ENCODE measurements at regions not wholly inside any gene's neighbourhood (a gene's known extent, or its start where the extent isn't known, plus 50 kb on each side); places are given as distances from the start of the nearest gene placed in this dataset.

DNA sequence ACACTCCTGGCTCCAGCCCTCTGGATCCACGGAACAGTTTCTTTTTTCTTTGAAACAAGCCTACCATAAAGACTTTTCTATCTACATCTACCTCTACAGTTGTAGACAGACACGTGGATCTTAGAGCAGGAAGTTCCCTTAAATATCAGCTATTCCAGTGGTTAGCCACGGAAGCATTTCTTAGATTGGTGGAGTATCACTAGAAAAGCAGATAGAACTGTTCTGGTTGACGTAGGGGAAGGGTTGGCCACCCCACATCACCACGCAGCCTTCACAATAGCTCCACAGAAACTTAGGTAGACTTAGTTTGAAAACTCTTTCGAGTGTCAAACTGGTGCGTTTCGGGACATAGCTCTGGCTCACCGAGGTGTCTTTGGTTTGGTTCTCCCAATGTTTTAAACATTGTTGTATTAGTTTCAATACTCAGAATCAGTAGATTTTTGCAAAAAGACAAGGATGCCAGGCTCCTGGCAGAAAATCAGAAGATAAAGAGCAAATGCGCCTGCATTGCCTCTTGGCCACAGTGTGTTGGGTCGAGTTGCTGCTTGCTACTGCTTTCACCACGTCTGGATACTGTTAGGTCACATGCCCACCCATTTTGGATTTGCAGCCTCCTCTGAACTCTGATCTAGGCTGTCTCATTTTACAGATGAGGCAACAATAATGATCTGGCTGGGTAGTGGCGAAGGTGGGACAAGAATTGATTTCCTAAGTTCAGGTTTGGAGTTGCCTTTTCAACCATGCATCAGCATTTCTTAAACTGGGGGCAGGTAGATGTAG, 71.5 kb upstream of the DTNBP1 start:
- no peak for DNase-seq (ENCODE audit: low read depth)

DNA sequence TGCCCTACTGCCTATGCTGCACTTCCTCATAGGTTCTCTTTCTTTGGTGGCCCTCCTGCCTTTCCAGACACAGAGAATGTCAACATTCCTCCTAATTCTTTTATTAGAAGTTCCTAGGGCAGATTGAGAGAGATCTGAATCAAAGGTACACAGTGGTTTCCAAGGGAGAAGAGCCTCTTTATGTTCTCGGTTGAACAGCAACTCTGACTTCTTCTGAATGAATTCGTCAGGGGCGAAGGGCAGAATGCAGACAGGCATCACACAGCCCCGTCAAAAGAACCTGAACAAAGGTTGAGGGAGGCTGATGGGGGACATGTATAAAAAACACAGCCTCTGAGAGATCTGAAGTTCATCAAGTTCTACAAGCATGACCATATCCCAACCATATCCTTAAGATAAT, 68.1 kb upstream of the DTNBP1 start:
- no peak for DNase-seq (ENCODE audit: low read depth)

DNA sequence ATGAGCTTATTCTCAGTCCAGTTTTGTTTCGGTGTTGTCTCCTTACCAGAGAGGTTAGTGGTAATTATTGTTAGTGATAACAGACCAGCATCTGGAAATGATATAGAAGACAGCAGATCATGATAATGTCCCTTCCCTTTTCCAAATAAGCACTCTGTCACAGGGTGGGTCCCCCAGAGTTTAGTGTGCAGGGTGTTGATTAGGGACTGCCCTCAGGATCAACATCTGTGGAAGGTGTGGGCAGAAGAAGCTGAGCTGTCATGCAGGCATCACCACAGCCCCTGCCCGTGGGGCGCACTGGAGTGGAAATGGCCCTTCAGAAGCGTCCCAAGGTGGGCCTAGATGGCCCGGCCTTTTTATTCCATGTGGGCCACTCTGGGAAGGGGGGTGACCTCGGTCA, 67.6 kb upstream of the DTNBP1 start:
- no peak for DNase-seq (ENCODE audit: low read depth)

DNA sequence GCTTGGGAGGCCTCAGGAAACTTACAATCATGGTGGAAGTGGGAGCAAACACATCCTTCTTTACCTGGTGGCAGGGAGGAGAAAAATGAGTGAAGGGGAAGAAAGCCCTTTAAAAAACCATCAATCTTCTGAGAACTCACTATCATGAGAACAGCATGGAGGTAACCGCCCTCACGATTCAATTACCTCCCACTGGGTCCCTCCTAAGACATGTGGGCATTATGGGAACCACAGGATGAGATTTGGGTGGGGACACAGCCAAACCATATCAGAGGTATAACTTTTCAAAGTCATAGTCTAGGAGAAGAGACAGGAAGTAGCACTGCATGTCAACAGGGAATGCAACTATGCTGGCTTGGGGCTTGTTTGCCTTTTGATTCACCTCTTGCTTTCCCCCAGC, 59.9 kb upstream of the DTNBP1 start:
- DNase-seq (ENCODE audit: low read depth), result no peak

DNA sequence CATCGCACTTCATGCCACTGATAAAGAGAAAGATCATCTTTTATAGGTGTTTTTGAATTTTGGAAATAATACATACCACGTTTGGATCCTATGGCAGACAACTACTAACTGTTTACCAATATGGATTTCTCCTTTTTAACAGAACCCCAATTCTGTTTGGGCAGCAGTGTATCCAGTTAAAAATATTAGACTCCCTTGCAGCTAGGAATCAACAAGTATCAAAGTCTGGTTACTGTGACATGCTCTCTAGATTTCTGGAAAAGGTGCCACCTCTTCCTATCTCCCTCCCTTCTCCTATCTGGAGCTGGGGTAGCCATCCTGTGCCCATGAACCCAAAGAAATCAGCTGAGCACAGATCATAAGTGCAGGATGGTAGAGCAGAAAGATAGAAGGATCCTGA, 54.1 kb upstream of the DTNBP1 start:
- DNase-seq (ENCODE audit: low read depth), result no peak

DNA sequence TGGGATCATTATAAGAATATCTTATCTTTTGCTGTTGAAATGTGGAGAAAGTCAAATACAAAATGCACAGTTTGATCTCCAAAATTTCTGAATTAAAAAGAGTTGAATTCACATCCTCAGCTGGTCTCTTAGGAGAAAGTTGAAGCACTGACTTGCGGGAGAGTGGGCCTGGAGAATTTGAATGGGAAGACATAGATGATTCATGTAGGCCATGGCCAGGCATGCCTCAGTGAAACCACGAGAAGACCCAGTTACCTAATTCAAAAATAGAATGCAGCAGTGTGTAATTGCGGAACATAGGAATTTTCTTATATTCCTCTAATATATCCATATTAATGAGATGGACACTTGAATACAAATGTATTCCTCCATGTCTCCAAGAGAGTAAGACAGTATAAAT, 53.0 kb upstream of the DTNBP1 start:
- no peak for DNase-seq (ENCODE audit: low read depth)

DNA sequence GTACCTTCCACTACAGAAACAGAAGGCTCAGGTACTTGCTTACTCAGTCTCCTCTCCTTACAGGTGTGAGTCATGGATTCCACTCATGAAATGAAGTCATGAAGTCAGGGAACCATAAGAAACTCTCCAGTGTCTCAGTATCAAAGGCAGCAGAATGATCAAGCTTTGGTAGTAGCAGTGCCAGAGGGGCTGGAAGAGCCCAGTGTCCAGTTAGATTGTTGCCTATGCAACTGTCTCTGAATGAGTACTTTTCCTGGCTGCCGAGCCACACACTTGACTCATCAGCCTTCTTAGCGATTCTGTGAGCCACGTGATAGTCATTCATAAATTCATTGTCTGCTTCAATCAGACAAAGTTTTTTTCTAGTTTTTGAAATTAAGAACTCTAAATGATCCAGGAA, 52.2 kb upstream of the DTNBP1 start:
- DNase-seq (ENCODE audit: low read depth), result peak; percentile 51

DNA sequence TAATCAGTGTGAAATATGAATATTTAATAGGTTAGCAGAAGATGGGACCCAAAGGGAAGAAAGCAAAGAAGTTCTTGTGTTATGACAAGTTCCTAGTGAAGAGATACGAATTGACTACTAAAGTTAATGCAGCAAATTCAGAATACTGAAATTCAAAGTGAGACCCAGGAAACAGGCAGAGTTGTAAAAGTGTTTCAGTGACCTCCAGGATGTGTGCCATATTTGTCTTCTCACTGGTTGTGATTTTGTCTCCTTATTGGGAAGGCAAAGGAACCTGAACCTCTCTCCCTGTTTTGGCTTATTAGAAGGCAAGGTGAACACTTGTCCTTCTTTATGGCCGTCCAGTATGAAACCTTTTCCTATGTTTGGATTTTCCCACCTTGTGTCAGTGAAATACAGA, 51.8 kb upstream of the DTNBP1 start:
- no peak for DNase-seq (ENCODE audit: low read depth)

DNA sequence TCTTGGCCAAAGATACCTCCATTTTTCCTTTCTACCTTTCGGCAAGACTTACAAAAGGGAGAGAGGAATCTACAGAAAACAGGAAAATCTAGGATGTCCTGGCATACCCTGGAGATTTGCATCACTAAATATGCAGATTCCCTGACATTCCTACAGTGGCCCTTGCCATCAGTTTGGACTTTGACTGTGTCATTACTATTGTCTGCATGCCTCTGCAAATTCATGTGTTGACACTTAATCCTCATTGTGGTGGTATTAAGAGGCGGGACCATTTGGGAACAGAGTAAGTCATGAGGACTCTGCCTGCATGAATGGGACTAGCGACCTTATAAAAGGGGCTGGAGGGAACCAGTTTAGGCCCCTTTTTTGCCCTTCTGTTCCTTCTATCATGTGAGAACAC, 50.5 kb upstream of the DTNBP1 start:
- no peak for DNase-seq (ENCODE audit: low read depth)

DNA sequence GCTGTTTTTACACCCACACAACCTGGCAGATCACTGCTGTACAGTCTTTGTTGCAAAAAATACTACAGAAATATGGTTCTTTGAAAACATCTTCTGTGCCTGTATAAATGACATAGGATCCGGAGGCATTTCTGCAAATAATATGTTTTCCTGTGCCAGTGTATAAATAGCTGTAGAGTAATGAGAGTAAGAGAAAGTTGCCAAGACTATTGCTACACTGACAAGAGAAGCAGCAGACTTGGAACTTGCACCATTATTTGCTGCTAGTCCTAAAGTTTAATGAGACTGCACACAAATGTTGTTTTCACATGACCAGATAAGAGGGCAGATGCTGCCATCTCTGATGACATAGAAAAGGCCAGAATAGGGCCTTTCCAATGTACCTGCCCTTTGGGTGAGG, 50.0 kb upstream of the DTNBP1 start:
- DNase-seq (ENCODE audit: low read depth), result no peak
